WTC11 (cell line): ENCODE measurements at regions not wholly inside any gene's neighbourhood (a gene's known extent, or its start where the extent isn't known, plus 50 kb on each side); places are given as distances from the start of the nearest gene placed in this dataset.
A peak's percentile ranks its signal among the peaks of the same experiment; 100 is the strongest.
"Not testable (repeated sequence)": the region's sequence is repeated elsewhere in the genome, so short reads cannot be mapped to it uniquely, and the experiment has no call there.

Experiments
- ATAC-seq: fragments of 200-7000 bp; cut with Tn5 transposase; 2 replicates; pipeline ENCODE4 v1.10.0; 2021; ENCODE audit warnings: mild to moderate bottlenecking, moderate library complexity
- CTCF ChIA-PET: fragments of 300-600 bp; sonication (Branson Sonifier 250); formaldehyde crosslinking; loops from one replicate; lab custom pipeline; 2021; ENCODE audit warnings: antibody characterized with exemption; lab: Charles Lee
- POLR2A ChIA-PET: fragments of 350-600 bp; sonication (Branson Sonifier 250); formaldehyde crosslinking; loops from one replicate; lab custom pipeline; 2021; ENCODE audit warnings: antibody characterized with exemption; lab: Charles Lee
- DNase-seq: peaks from one replicate; pipeline ENCODE4 v3.0.0; 2021; ENCODE audit warnings: low spot score
- H3K27ac Mint-ChIP-seq: 2 replicates; pipeline ENCODE4 v1.8.0; 2021; ENCODE audit warnings: mixed read lengths
- H3K27me3 Mint-ChIP-seq: 2 replicates; pipeline ENCODE4 v1.8.0; 2021; ENCODE audit warnings: low read depth, mild to moderate bottlenecking, moderate library complexity, mixed read lengths
- H3K36me3 Mint-ChIP-seq: 2 replicates; pipeline ENCODE4 v1.8.0; 2021; ENCODE audit warnings: mixed read lengths
- H3K4me1 Mint-ChIP-seq: 2 replicates; pipeline ENCODE4 v1.8.0; 2022; ENCODE audit warnings: mixed read lengths
- H3K4me3 Mint-ChIP-seq: 2 replicates; pipeline ENCODE4 v1.8.0; 2021; ENCODE audit warnings: mild to moderate bottlenecking, moderate library complexity, mixed read lengths
- H3K9me3 Mint-ChIP-seq: 2 replicates; pipeline ENCODE4 v1.8.0; 2021; ENCODE audit warnings: mixed read lengths
- CREM ChIP-seq: sonication (generic); formaldehyde crosslinking; IDR thresholded peaks from 2 replicates; pipeline ENCODE4 v1.8.1; 2022; ENCODE audit warnings: mild to moderate bottlenecking, missing genetic modification reagents, moderate library complexity
- FOXK1 ChIP-seq: sonication (generic); formaldehyde crosslinking; IDR thresholded peaks from 2 replicates; pipeline ENCODE4 v1.8.0; 2022; ENCODE audit warnings: mild to moderate bottlenecking, moderate library complexity, missing genetic modification reagents
- FOXP1 ChIP-seq: sonication (generic); formaldehyde crosslinking; IDR thresholded peaks from 2 replicates; pipeline ENCODE4 v1.8.0; 2022; ENCODE audit warnings: missing genetic modification reagents, mild to moderate bottlenecking, moderate library complexity, borderline replicate concordance
- HMGA2 ChIP-seq: fragments of 250-450 bp; sonication (Bioruptor Pico); IDR thresholded peaks from 2 replicates; pipeline ENCODE4 v1.4.0; 2021; ENCODE audit warnings: mild to moderate bottlenecking, moderate library complexity
- IRF2 ChIP-seq: sonication (generic); formaldehyde crosslinking; IDR thresholded peaks from 2 replicates; pipeline ENCODE4 v1.8.0; 2022; ENCODE audit warnings: low read depth, missing genetic modification reagents, borderline replicate concordance
- JUN ChIP-seq: sonication (generic); formaldehyde crosslinking; IDR thresholded peaks from 2 replicates; pipeline ENCODE4 v1.8.0; 2023; ENCODE audit warnings: mild to moderate bottlenecking, missing genetic modification reagents
- NFE2L1 ChIP-seq: sonication (generic); formaldehyde crosslinking; IDR thresholded peaks from 2 replicates; pipeline ENCODE4 v1.8.1; 2023; ENCODE audit warnings: missing genetic modification reagents
- NFYB ChIP-seq: sonication (generic); formaldehyde crosslinking; conservative IDR thresholded peaks from 2 replicates; pipeline ENCODE4 v1.8.0; 2022; ENCODE audit warnings: low read depth, missing genetic modification reagents
- NR2C2 ChIP-seq: sonication (generic); formaldehyde crosslinking; IDR thresholded peaks from 2 replicates; pipeline ENCODE4 v1.8.0; 2022; ENCODE audit warnings: mild to moderate bottlenecking, missing genetic modification reagents
- PRRX2 ChIP-seq: fragments of 250-450 bp; sonication (Bioruptor Pico); IDR thresholded peaks from 2 replicates; pipeline ENCODE4 v1.8.0; 2021; ENCODE audit warnings: mild to moderate bottlenecking
- SMAD3 ChIP-seq: sonication (generic); formaldehyde crosslinking; IDR thresholded peaks from 2 replicates; pipeline ENCODE4 v1.8.0; 2022; ENCODE audit warnings: missing genetic modification reagents, mild to moderate bottlenecking, borderline replicate concordance
- SMAD4 ChIP-seq: sonication (generic); formaldehyde crosslinking; IDR thresholded peaks from 2 replicates; pipeline ENCODE4 v1.8.0; 2022; ENCODE audit warnings: mild to moderate bottlenecking, missing genetic modification reagents
- TP53 ChIP-seq: sonication (generic); formaldehyde crosslinking; IDR thresholded peaks from 2 replicates; pipeline ENCODE4 v1.8.1; 2023; ENCODE audit warnings: mild to moderate bottlenecking, missing genetic modification reagents
- ZBTB21 ChIP-seq: sonication (generic); formaldehyde crosslinking; IDR thresholded peaks from 2 replicates; pipeline ENCODE4 v1.8.1; 2023; ENCODE audit warnings: mild to moderate bottlenecking, missing genetic modification reagents, borderline replicate concordance
- ZNF121 ChIP-seq: sonication (generic); formaldehyde crosslinking; IDR thresholded peaks from 2 replicates; pipeline ENCODE4 v1.8.0; 2023; ENCODE audit warnings: missing genetic modification reagents
- ZNF263 ChIP-seq: sonication (generic); formaldehyde crosslinking; IDR thresholded peaks from 2 replicates; pipeline ENCODE4 v1.8.1; 2022; ENCODE audit warnings: low read depth, mild to moderate bottlenecking, moderate library complexity, missing genetic modification reagents
- ZNF671 ChIP-seq: fragments of 250-450 bp; sonication (Bioruptor Pico); IDR thresholded peaks from 2 replicates; pipeline ENCODE4 v1.8.0; 2021; ENCODE audit warnings: mild to moderate bottlenecking
- TF ChIP-seq, protein P1 (sequence below): fragments of 250-450 bp; sonication (Bioruptor Pico); IDR thresholded peaks from 2 replicates; pipeline ENCODE4 v1.9.0; 2021; ENCODE audit warnings: mild to moderate bottlenecking
- TF ChIP-seq, protein P2 (sequence below): fragments of 200-600 bp; IDR thresholded peaks from 2 replicates; pipeline ENCODE4 v1.8.0; 2022; ENCODE audit warnings: antibody characterized with exemption
- TF ChIP-seq, protein P3 (sequence below): sonication (generic); formaldehyde crosslinking; conservative IDR thresholded peaks from 2 replicates; pipeline ENCODE4 v1.8.1; 2023; ENCODE audit warnings: mild to moderate bottlenecking, low read depth, missing genetic modification reagents, moderate library complexity
- TF ChIP-seq, protein P4 (sequence below): sonication (generic); formaldehyde crosslinking; IDR thresholded peaks from 2 replicates; pipeline ENCODE4 v1.8.0; 2023; ENCODE audit warnings: missing genetic modification reagents
- TF ChIP-seq, protein P5 (sequence below): sonication (generic); formaldehyde crosslinking; IDR thresholded peaks from 2 replicates; pipeline ENCODE4 v1.8.1; 2023; ENCODE audit warnings: mild to moderate bottlenecking, missing genetic modification reagents

DNA sequence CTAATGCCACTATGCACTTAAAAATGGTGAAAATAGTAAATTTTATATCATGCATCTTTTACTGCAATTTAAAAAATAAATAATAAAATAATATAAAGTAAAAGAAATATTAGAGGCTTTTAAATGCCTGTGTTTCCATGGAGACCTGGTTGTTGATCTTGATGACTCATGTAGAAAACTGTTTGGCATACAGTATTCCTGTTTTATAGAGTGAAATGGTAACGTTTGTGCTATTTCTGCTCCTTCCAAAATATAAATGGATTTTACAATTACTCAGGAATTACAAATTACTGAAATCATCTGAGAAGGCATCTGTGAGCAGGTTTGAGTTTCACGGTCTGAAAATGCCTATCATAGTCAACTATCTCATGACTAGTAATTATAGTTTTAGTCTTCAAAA lies 98.4 kb upstream of the USP25 start:
- TF ChIP-seq ZBTB21, result no peak
- peak; percentile 57; the same call in 1 of the 2 replicates for TF ChIP-seq HMGA2 (CRISPR knock-in tag)
- POLR2A ChIA-PET, result no interaction called here
- Mint-ChIP-seq H3K27ac (no peak overlapping the region), H3K4me1 (peaks cover 16% of the 10 kb centered on the region), H3K9me3 (no peaks in the 10 kb centered on the region), H3K36me3 (no peaks in the 10 kb centered on the region), H3K4me3 (no peak overlapping the region), H3K27me3 (no peaks in the 10 kb centered on the region)
- CTCF ChIA-PET, result no interaction called here
- DNase-seq (no peak), ATAC-seq (no peak)

DNA sequence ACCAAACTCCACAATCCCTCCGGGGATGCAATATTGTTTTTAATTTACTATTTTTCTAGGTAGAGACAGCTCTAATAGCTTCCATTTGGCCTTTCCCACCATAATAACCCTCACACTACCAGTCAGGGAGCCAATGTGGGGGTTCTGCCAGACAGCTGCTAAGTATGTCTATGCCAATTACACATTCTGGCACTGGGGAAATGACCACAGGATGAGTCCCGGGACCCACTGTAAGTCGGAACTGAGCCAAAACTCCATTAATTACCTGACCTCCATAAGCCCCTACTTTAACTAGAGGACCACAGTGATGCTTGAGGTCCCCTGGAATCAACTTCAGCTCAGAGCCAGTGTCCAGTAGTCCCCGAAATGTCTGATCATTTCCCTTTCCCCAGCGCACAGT lies 95.2 kb upstream of the USP25 start:
- H3K36me3 Mint-ChIP-seq, CTCF ChIA-PET, DNase-seq, H3K4me1 Mint-ChIP-seq, POLR2A ChIA-PET, H3K9me3 Mint-ChIP-seq, H3K4me3 Mint-ChIP-seq, H3K27me3 Mint-ChIP-seq, ATAC-seq, H3K27ac Mint-ChIP-seq: not testable (repeated sequence)

DNA sequence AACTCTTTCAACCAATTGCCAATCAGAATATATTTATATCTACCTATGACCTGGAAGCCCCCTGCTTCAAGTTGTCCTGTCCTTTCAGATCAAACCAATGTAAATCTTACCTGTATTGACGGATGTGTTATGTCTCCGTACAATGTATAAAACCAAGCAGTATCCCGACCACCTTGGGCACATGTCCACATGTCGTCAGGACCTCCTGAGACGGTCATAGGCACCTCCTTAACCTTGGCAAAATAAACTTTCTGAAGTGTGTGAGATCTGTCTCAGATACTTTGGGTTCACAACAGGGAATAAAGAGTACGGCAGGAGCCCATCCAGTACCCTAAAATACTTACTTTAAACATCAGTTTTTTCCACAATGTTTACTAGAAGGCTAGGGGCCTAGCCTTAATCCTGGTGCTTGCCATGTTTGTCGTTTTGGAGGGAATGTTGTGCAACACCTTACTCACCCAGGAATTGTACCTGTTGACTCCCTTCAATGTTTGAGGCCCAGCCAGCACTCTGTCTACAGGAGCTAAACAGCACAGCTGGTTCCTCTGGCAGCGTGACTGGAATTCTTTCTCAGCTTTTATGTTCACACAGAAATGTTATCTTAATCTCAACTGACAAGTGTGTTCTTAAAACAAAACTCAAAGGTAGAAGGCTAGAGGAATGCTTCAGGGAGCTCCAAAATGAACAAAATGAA lies 90.8 kb upstream of the USP25 start:
- no peaks in the 10 kb centered on the region for H3K27me3 Mint-ChIP-seq
- H3K4me3 Mint-ChIP-seq, result no peak overlapping the region
- POLR2A ChIA-PET, result interaction anchor here (0.6 kb wide), 1 partner anchor 558 kb away, joined by 3 read pairs; no protein-coding TSS in a partner anchor
- H3K36me3 Mint-ChIP-seq, result no peaks in the 10 kb centered on the region
- CTCF ChIA-PET, result no interaction called here
- TF ChIP-seq FOXK1 (CRISPR knock-in tag) (no peak), TP53 (CRISPR knock-in tag) (no peak), NR2C2 (CRISPR knock-in tag) (no peak), NFYB (CRISPR knock-in tag) (no peak), NFE2L1 (CRISPR knock-in tag) (no peak), ZNF671 (CRISPR knock-in tag) (no peak), SMAD4 (no peak), PRRX2 (no peak), JUN (no peak), ZNF263 (CRISPR knock-in tag) (no peak), IRF2 (no peak)
- TF ChIP-seq, protein P1, sequence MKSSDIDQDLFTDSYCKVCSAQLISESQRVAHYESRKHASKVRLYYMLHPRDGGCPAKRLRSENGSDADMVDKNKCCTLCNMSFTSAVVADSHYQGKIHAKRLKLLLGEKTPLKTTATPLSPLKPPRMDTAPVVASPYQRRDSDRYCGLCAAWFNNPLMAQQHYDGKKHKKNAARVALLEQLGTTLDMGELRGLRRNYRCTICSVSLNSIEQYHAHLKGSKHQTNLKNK (CRISPR knock-in tag), result no peak
- TF ChIP-seq, protein P2, sequence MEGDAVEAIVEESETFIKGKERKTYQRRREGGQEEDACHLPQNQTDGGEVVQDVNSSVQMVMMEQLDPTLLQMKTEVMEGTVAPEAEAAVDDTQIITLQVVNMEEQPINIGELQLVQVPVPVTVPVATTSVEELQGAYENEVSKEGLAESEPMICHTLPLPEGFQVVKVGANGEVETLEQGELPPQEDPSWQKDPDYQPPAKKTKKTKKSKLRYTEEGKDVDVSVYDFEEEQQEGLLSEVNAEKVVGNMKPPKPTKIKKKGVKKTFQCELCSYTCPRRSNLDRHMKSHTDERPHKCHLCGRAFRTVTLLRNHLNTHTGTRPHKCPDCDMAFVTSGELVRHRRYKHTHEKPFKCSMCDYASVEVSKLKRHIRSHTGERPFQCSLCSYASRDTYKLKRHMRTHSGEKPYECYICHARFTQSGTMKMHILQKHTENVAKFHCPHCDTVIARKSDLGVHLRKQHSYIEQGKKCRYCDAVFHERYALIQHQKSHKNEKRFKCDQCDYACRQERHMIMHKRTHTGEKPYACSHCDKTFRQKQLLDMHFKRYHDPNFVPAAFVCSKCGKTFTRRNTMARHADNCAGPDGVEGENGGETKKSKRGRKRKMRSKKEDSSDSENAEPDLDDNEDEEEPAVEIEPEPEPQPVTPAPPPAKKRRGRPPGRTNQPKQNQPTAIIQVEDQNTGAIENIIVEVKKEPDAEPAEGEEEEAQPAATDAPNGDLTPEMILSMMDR, result no peak
- TF ChIP-seq, all 79 proteins: peak for 0
- no peak for DNase-seq
- no peak for ATAC-seq
- Mint-ChIP-seq H3K27ac (no peak overlapping the region), H3K4me1 (no peaks in the 10 kb centered on the region), H3K9me3 (no peaks in the 10 kb centered on the region)

DNA sequence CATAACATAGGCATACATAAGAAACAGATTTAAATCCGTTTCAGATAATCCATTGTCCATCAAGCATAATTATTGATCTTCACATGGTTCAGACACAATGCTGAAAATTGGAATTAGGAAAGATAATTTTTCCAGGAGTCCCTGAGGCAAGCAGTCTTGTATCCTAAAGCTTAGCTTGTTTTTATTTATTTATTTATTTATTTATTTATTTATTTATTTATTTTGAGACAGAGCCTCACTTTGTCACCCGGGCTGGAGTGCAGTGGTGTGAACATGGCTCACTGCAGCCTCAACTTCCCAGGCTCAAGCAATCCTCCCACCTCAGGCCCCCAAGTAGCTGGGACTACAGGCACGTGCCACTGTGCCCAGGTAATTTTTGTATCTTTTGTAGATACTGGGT lies 89.7 kb upstream of the USP25 start:
- H3K27me3 Mint-ChIP-seq, H3K27ac Mint-ChIP-seq, ATAC-seq, POLR2A ChIA-PET, DNase-seq, H3K4me1 Mint-ChIP-seq, H3K4me3 Mint-ChIP-seq, H3K36me3 Mint-ChIP-seq, H3K9me3 Mint-ChIP-seq, CTCF ChIA-PET: not testable (repeated sequence)

DNA sequence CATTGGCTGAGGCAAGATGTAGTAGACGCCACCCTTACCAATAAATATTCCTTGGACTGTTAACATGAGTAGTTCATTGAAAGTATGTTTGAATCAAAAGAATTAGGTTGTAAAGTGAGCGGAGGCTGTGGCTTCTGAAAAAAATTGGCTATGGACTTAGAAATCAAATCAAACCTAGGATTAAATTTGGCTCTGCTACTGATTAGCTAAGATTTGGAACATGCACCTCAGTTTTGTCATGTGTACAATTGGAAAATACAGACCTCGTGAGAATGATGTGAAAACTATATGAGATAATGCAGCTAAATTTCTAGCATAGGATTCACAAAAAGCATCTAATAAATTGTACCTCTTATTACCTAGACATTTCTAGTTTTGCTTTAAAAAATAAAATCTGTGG lies 85.3 kb upstream of the USP25 start:
- H3K27ac Mint-ChIP-seq, result no peak overlapping the region
- no peaks in the 10 kb centered on the region for H3K4me1 Mint-ChIP-seq
- ChIA-PET CTCF (no interaction called here), POLR2A (no interaction called here)
- H3K4me3 Mint-ChIP-seq, result no peak overlapping the region
- no peak for DNase-seq
- no peaks in the 10 kb centered on the region for H3K27me3 Mint-ChIP-seq
- H3K36me3 Mint-ChIP-seq, result no peaks in the 10 kb centered on the region
- no peaks in the 10 kb centered on the region for H3K9me3 Mint-ChIP-seq
- ATAC-seq, result no peak
- TF ChIP-seq CREM (CRISPR knock-in tag) (no peak), ZNF121 (CRISPR knock-in tag) (no peak), FOXP1 (CRISPR knock-in tag) (no peak), SMAD3 (CRISPR knock-in tag) (no peak)
- TF ChIP-seq, protein P3, sequence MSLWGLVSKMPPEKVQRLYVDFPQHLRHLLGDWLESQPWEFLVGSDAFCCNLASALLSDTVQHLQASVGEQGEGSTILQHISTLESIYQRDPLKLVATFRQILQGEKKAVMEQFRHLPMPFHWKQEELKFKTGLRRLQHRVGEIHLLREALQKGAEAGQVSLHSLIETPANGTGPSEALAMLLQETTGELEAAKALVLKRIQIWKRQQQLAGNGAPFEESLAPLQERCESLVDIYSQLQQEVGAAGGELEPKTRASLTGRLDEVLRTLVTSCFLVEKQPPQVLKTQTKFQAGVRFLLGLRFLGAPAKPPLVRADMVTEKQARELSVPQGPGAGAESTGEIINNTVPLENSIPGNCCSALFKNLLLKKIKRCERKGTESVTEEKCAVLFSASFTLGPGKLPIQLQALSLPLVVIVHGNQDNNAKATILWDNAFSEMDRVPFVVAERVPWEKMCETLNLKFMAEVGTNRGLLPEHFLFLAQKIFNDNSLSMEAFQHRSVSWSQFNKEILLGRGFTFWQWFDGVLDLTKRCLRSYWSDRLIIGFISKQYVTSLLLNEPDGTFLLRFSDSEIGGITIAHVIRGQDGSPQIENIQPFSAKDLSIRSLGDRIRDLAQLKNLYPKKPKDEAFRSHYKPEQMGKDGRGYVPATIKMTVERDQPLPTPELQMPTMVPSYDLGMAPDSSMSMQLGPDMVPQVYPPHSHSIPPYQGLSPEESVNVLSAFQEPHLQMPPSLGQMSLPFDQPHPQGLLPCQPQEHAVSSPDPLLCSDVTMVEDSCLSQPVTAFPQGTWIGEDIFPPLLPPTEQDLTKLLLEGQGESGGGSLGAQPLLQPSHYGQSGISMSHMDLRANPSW (CRISPR knock-in tag), result no peak
- TF ChIP-seq, protein P4, sequence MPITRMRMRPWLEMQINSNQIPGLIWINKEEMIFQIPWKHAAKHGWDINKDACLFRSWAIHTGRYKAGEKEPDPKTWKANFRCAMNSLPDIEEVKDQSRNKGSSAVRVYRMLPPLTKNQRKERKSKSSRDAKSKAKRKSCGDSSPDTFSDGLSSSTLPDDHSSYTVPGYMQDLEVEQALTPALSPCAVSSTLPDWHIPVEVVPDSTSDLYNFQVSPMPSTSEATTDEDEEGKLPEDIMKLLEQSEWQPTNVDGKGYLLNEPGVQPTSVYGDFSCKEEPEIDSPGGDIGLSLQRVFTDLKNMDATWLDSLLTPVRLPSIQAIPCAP (CRISPR knock-in tag), result no peak
- TF ChIP-seq, protein P5, sequence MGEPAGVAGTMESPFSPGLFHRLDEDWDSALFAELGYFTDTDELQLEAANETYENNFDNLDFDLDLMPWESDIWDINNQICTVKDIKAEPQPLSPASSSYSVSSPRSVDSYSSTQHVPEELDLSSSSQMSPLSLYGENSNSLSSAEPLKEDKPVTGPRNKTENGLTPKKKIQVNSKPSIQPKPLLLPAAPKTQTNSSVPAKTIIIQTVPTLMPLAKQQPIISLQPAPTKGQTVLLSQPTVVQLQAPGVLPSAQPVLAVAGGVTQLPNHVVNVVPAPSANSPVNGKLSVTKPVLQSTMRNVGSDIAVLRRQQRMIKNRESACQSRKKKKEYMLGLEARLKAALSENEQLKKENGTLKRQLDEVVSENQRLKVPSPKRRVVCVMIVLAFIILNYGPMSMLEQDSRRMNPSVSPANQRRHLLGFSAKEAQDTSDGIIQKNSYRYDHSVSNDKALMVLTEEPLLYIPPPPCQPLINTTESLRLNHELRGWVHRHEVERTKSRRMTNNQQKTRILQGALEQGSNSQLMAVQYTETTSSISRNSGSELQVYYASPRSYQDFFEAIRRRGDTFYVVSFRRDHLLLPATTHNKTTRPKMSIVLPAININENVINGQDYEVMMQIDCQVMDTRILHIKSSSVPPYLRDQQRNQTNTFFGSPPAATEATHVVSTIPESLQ, result no peak
